ENCODE measurements at regions not wholly inside any gene's neighbourhood (a gene's known extent, or its start where the extent isn't known, plus 50 kb on each side); places are given as distances from the start of the nearest gene placed in this dataset.

DNA sequence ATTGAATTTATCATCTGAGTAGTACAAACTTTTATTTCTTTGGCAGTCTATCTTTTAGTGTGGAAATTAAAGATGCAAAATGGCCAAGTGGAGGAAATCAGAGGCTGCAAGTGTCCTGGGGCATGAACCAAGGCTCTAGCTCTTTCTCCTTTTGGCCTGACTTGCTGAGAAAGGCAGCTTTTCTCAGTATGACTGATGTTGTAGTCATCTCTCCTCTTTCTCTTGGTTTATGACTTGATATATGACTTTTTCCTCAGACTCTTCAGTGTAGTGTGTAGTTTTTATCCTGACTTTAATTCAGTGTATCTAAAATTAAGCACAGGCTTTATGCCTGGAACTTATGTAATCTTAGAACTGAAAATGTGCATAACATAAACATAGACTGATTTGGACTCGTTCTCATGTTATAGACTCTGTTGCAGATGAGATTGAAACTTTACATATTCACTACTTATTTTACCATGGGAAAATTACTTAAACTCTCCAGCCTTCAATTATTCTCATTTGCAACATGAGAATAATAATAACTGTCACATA is 65.7 kb downstream of the SLITRK5 start:
- TF ChIP-seq, protein P1, sequence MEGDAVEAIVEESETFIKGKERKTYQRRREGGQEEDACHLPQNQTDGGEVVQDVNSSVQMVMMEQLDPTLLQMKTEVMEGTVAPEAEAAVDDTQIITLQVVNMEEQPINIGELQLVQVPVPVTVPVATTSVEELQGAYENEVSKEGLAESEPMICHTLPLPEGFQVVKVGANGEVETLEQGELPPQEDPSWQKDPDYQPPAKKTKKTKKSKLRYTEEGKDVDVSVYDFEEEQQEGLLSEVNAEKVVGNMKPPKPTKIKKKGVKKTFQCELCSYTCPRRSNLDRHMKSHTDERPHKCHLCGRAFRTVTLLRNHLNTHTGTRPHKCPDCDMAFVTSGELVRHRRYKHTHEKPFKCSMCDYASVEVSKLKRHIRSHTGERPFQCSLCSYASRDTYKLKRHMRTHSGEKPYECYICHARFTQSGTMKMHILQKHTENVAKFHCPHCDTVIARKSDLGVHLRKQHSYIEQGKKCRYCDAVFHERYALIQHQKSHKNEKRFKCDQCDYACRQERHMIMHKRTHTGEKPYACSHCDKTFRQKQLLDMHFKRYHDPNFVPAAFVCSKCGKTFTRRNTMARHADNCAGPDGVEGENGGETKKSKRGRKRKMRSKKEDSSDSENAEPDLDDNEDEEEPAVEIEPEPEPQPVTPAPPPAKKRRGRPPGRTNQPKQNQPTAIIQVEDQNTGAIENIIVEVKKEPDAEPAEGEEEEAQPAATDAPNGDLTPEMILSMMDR (IDR thresholded peaks at IDR 0.05): no peak
- no peak for TF ChIP-seq POLR2A (IDR thresholded peaks at IDR 0.05)

Measured in thyroid gland (tissue), 4 donors.